ENCODE measurements at regions not wholly inside any gene's neighbourhood (a gene's known extent, or its start where the extent isn't known, plus 50 kb on each side); places are given as distances from the start of the nearest gene placed in this dataset.

DNA sequence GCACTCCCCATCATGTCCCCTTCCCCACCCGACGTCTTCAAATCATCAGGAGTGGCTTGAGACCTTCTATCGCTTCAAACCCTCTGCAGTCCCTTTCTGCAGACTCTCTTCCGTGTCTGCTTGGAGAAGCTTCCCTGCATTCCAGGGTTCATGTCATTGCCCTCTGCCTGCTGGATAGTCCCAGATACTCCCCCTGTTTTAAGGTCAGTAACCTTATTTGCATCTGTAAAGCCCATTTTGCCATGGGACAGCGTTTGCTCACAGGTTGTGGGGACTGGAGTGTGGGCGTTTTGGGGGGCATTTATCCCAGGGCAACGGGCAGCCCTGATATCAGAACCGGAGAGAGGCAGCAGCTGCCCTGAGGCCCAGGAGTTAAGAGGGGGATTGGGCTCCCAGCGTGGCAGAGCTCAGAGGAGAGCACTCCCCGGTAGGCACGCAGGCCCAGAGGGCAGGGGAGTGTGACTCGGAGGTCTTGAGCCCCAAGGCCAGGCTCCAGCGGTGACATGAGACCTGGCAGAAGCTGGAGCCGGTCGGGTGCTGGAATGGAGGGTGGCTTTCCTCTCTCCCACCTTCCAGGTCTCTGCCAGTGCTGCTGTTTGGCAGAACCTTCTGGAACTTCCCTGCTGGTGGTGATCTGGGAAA, 73.8 kb downstream of the RTP5 start:
- DNase-seq: no peak

DNA sequence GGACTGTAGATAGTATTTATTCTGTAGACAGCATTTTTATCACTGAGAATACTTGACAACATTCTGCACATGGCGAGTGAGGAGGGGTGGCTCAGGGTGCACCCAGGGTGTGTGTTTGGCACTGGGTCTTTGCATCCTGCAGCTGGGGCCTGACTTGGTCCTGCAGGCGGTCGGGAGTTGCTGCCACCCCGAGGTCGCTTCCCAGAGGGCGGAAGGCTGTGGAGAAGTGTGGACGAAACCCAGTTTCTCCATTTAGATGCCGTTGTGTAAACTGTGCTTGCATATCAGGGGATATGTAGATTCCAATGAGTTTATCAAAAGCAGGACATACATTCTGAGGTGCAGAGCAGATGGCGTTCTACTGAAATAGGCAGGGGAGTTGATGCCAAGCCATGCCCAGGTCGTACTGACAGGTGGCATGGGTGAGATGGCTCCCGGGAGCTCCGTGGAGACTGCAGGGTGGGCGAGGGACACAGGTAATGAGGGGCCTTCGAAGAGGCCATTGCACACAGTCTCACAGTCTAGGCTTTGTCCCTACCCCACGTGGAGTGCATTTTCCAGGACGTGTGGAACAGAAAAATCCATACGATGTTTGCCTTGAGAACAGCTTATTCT, 74.5 kb downstream of the RTP5 start:
- DNase-seq: no peak

DNA sequence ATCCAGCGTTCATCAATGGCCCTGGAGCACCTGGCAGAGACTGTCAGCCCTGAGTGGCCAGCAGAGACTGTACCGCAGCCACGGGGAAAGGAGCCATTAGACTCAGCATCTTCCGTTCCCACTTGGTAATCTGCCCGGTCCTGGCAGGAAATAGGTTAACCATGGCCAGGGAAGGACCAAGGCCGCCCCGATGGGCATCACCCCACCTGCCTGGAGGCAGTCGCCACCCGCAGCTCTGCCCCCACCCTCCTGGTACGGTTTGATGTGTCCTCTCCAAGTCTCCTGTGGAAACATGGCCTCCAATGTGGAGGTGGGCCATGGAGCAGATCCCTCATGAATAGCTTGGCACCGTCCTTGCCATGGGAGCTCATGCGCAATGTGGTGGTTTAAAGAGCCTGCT, 75.3 kb downstream of the RTP5 start:
- no peak for DNase-seq

DNA sequence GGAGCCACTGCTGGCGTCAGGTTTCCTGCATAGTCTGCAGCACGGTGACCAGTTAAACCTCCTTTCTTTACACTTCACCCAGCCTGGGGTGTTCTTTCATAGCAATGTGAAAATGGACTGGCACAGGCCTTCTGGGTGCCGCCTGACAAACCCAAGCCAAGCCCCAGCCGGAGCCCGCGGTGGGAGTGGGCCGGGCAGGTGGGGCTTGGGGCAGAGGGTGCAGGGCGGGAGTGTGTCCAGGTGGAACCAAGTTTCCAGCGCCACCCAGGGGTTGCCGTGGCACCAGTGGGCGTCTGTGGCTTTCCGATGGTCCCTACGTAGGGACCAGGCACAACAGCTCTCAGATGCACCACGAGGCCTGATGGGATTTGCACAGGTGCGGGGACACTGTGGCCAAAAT, 75.8 kb downstream of the RTP5 start:
- no peak for DNase-seq

DNA sequence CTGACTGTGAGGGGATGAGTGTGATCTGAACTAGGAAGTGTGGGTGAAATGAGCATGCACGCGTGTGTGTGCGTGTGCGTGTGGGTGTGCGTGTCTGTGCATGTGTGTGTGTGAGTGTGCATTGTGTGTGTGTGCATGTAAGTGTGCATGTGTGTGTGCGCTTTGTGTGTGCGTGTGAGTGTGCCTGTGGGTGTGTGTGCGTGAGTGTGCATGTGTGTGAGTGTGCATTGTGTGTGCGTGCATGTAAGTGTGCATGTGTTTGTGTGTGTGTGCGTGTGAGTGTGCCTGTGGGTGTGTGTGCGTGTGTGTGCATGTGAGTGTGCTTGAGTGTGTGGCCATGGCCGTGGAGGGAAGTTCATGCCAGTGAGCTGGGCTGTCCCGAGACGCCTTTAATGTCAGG, 76.3 kb downstream of the RTP5 start:
- DNase-seq: no peak

DNA sequence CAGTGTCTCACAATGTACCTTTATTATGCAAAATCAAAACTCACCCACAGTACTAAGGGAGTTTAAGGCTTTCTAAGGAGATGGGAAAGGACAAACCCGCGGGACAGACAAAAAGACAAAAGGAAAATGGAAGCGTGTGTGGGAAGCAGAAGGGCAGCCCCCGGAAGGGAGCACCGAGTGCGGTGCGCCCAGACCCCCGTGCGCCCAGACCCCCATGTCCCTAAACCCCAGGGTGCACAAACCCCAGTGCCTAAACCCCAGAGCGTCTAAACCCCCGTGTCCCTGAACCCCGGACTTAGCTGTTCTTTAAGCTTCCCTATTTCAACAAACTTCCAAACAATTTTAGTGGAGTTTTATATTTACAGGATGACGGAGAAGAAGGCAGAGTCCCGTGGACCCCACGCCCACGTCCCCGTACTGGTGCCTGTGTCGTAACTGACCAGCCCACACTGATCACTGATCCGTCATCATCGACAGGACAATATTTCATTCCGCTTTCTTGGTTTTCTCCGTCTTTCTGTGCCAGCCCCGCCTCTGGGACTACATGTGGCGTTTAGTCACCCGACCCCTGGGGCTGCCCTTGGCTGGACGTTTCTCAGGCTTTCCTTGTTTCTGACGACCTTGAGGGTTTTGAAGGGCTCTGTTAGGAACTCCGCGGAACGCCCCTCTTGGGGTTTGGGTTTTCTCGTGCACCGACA, 76.9 kb downstream of the RTP5 start:
- DNase-seq: no peak

DNA sequence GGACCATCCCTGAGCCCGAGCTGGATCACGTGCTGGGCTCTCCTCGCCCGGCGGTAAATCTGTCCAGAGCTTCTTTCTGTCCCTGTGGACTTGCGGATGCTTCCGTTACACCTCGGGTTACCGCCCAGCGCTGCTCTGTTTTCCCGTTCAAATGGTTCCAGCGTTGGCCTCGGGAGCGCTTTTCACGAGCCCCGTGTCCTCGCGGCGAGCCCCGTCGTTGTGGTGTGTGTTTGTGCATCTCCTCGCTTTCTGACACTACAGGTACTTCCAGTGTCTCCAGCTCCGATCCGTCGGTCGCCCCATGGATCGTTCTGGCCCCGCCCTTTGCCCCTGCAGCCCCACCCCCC, 77.4 kb downstream of the RTP5 start:
- DNase-seq: no peak

DNA sequence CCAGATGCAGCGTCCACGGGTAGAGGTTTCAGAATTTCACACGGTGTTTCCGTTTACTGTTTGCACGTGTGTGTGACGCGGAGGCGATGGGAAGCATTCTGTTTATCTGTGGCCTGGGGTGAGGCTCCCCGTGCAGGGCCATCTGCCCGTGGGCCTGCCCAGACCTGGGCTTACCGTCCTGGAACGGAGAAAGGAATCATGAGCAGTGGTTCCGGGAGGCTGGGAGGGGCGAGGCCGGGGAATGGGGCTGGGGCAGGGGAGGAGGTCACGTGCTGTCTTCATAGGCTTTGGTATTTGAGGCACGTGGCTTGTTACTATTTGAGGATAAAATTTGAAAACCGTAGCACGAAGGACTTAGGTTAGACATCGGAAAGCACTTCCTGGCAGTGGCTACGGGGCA, 77.9 kb downstream of the RTP5 start:
- no peak for DNase-seq

DNA sequence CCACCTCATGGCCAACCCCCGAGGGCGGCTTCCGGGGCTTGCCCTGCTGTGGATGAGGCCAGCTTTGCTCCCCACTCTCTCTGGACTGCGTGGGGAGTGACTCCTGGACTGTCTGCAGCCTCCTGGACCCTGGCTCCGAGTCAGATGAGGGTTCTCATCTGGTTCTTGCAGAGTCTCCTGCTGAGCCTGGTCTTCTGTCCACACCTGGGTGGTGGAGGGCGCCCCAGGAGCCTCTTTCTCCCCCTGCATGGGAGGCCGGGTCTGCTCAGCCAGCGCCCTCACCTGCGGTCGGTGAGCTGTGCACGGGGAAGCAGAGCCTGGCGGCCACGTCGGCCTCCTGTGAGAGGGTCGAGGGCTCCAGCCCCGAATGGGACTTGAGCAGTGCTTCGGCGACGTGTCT, 78.3 kb downstream of the RTP5 start:
- DNase-seq: no peak

DNA sequence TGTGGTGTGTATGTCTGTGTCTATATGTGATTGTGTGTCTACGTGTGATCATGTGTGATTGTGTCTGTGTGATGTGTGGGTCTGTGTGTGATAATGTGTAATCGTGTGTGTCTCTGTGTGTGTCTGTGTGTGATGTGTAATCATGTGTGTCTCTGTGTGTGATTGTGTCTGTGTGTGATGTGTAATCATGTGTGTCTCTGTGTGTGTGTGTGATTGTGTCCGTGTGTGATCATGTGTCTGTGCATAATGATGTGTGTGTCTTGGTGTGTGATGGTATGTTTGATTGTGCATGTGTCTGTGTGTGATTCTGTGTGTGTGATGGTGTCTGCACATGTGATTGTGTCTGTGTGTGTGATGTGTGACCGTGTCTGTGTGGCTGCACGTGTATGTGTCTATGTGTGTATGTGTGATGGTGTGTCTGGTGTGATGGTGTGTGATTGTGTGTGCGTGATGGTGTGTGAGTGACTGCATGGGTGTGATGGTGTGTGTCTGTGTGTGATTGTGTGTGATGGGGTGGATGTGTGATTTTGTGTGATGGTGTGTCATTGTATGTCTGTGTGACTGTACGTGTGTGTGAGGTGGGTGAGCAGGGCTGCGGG, 78.9 kb downstream of the RTP5 start:
- DNase-seq: no peak

DNA sequence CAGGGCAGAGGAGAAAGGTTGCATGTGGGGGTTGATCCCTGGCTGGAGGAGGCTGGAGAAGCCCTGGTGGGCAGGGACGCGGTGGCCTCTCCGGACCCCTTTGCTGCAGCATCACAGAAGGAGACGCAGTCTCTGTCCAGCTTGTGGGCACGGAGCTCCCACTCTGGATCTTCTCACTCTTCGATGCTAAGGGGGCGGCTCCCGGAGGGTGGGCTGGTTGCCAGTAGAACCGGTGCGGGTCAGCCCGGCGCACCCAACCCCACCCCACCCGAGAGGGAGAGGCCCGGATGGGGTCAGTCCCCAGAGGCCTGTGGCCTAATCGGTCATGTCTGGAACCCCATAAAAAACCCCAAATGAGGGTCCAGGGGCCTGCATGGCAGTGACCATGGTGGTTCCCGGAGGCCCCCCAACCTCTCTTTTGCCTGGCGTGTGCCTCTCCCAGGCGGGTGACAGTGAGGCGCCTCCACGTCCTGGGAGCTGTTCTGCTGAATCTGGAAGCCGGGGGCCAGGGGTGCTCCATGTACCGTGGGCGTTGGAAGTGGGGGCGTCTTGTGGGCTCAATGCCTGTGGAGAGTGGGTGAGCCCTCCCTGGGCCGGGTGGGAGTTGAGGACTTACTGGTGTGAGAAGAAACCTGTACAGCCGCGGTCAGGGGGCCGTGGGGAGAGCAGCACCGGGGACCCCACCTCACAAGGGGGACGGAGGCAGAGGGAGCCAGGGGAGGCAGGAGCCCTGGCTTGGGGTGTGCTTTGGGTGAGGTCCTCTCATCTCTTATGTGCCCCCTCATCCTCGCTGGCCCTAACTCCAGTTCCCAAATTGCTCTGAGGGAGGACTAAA, 79.6 kb downstream of the RTP5 start:
- DNase-seq: no peak

DNA sequence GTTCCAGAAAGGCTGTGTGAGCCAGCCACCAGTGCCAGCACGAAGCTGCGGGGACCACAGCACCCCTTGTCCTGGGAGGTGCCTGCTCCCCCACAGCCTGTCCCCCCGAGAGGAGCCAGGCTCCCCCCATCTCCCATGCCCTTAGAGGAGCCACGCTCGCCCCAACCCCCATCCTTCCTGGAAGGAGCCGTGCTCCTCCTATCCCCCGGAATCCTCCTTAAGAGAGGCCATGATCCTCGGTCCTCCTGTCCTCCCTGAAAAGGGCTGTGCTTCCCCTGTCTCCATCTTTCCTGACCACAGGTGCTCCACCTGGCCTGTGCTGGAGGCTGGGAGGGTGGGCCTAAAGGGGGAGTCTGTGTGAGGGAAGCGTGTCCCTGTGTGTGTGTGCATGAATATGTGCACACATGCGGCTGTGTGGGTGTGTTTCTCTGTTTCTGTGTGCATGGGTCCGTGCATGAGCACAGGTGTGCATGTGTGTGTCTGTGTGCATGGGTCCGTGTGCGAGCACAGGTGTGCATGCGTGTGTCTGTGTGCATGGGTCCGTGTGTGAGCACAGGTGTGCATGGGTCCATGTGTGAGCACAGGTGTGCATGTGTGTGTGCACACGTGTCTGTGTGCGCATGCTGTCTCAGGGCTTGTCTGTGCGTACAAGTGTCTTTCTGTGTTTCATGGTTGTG, 80.3 kb downstream of the RTP5 start:
- no peak for DNase-seq

DNA sequence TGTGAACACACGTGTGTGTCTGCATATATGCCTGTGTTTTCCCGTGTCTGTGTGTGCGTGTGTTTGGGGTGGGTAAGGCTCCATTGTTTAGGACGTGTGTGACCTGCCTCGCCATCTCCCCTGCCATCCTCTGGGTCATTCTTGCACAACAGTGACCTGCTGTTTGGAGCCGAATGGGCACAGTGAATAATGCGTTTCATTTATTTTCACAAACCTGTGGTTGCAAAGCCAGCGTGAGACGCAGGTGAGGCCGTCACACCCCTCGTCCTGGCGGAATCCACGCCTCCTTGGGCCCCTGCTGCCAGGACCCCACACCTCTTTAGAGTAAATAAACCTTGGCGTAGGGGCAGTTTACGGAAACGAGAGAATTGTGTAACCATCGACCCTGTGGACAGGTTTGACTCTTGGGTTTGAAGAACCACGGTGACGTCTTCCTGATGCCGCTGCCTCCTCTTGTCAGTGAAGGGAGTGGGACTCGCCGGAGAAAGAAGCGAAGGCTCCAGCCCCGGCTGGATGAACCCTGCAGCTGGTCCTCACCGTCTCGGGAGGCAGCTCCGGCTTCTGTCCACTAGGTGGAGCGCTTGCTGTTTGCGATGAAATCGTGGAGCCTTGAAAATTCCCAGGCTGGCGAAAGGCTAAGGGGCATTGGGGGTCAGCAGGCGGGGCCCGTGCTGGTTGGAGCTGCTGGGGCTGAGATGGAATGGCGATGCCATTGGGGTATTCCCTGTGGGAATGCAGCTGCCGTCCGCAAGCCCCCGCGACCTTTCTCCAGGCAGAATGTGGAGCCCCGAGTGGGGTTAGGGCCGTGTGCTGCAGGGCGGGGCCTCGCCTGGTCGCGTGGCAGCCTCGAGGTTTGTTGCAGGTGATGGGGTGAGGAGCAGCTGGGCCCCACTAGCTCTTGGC, 81.1 kb downstream of the RTP5 start:
- peak; percentile 63 for DNase-seq

DNA sequence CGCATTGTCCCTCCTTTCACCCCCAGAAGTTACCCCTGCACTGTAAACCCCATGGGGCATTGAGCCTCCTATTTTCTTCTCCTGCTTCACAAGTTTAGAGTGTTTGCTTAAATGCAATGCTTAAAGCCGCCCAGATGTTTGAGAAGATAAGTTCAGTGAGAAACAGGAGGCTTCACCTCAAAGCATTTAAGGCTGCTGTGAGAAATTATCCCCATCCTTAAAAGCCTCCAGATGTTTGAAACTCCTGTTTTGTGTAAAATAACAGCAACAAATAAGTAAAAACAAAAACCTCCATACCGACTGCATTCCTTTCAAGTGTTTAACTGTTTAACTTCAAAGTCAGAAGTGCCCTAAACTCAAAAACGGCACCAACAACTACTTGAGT, 81.8 kb downstream of the RTP5 start:
- no peak for DNase-seq

DNA sequence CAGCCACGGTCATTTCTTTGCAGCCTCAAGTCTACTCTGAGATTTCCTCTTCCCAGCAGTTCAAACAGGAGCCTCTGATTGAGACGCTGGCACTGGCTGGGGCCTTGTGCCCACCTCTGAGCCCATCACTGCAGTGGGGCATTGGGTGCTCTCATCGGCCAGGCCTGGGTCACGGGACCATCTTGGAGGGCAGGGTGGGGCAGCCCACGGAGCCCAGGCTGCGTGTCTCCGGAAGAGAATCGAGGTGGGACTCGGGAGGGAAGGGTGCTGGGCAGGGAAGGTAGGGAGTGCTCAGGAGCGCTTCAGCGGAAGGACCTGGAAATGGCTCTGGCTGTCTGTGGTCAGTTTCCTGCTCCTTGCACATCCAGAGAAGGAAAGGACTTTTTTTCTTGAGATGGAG, 82.4 kb downstream of the RTP5 start:
- DNase-seq: no peak

DNA sequence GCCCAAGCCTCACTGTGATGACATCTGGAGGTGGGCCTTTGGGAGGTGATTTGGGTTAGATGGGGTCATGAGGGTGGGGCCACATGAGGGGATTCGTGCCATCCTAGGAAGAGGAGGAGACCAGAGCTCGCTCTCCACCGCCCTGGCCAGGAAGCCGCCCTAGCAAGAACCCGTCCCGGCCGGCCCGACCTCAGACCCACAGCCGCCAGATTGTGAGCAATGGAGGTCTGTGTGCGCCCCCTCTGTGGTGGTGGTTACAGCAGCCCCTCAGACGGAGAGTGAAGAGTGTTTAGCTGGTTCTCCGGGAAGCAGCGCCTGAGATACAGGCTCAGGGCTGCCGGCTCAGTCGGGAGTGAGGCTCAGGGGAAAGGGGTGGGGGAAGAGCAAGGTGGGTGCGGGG, 83.3 kb downstream of the RTP5 start:
- no peak for DNase-seq

DNA sequence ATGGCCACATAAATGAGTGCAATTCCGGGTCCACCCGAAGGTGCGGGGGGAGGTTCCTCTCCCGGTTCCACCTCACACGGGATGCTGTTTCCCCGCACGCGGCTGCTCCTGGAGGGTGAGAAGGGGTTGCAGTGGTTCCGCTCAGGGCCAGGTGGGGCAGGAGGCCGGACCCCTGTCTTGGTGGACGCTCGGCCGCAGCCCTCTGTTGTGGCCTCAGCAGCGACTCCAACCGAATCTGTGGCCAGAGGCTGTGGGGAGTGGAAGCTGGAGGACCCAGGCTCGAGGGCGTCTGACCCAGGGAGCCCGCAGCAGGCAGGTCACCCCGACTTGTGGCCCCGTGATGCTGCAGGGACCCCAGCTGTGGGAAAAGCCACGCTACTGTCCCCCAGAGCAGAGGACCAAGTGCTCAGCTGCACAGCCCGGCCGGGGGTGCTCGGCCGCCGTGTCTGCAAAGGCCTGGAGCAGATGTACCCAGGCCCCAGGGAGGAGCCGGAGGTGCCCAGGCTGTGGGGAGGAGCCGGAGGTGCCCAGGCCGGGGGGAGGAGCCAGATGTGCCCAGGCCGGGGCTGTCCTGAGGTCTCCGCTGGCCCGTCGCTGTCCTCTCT, 83.9 kb downstream of the RTP5 start:
- DNase-seq: no peak

DNA sequence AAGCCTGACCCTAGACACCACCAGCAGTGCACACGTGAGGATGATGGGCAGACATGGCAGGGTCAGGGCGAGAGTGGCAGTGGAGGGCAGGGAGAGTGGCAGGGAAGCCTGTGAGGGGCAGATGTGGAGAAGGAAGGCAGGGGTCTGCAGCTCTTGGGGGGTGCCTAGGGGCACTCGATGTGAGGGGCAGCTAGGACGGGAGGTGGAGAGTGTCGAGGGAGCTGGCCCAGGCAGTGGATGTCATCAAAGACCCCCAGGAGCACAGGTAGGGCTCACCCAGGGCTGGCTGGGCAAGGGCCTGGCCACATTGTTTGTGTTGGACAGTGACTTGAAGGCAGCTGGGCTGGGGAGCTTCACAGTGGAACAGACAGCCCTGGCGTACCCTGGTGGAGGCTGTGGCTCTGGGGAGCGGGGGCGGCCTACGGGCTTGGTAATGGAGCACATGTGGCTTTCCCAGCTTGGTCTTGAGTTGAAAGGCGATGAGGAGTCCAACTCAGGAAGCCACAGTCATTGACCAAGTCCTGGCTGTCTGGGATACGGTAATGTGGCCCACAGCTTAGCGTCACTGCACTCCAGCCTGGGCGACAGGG, 87.1 kb downstream of the RTP5 start:
- DNase-seq: no peak

DNA sequence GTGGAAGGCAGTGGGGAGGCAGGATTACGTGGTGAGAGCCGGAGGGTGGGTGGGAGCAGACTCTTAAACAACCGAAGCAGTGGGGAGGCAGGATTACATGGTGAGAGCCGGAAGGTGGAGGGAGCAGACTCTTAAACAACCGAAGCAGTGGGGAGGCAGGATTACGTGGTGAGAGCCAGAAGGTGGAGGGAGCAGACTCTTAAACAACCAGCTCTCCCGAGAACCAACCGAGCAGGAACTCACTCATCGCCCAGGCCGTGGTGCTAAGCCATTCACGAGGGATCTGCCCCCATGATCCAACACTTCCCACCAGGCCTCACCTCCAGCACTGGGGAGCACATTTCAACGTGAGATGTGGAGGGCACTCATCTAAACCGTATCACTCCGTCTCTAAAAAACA, 87.7 kb downstream of the RTP5 start:
- DNase-seq: no peak

DNA sequence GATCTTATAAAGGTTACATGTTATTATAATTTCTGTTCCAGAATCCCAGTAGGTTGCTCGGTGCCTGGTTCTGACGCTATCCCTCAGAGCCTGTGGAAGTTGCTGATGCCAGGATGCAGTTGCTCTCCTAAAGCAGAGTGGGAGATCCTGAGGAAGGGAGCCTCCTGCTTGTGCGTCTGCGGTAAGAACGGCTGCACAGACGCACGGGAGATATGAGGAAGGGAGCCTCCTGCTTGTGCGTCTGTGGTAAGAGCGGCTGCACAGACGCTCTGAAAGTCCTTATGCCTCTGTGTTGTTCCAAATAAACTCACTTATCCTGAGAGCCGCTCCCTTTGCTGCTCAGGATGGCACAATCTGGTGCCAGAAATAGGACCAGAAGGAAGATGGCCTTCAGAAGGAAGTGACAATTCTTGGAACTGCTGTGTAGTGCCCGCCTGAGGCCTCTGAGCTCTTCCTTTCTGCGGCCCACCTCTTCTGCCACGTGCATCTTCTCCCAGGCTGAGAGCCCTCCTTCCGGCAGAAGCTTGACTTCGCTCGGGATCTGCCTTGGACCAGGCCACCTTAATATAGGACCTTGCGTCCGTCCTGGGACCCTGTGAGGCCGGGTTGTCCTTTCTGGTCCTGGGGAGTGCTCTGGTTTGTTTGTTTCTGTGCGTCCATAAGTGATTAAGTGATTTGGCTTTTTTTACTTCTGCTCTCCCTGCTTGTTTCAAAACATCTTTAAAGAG, 89.5 kb downstream of the RTP5 start:
- DNase-seq: no peak

All from NCI-H1105 (cell line).